ENCODE measurements at regions not wholly inside any gene's neighbourhood (a gene's known extent, or its start where the extent isn't known, plus 50 kb on each side); places are given as distances from the start of the nearest gene placed in this dataset.

- no peak for DNase-seq (ENCODE audit: low read depth)
- Histone ChIP-seq H3K4me3 (ENCODE audit: insufficient read depth, low read depth, low read length) (no peak overlapping the region), H4K20me1 (ENCODE audit: insufficient read depth, low read length) (no peaks in the 10 kb centered on the region), H3K4me1 (ENCODE audit: insufficient read depth, low read length) (no peaks in the 10 kb centered on the region), H3K4me2 (ENCODE audit: low read length) (no peak overlapping the region), H3K36me3 (ENCODE audit: insufficient read depth, low read length) (no peaks in the 10 kb centered on the region), H3K27ac (ENCODE audit: low read depth, low read length) (no peak overlapping the region), H3K27me3 (ENCODE audit: insufficient read depth, low read length) (no peaks in the 10 kb centered on the region), H3K9ac (ENCODE audit: low read length) (no peak overlapping the region), H2AFZ (ENCODE audit: low read depth, low read length) (no peak overlapping the region), H3K9me3 (ENCODE audit: insufficient read depth, low read depth, low read length) (no peaks in the 10 kb centered on the region), H3K79me2 (ENCODE audit: insufficient read depth, low read length) (no peaks in the 10 kb centered on the region)
- TF ChIP-seq EZH2 (IDR thresholded peaks at IDR 0.05; ENCODE audit: insufficient read depth, low read length): no peak
- TF ChIP-seq, protein P1, sequence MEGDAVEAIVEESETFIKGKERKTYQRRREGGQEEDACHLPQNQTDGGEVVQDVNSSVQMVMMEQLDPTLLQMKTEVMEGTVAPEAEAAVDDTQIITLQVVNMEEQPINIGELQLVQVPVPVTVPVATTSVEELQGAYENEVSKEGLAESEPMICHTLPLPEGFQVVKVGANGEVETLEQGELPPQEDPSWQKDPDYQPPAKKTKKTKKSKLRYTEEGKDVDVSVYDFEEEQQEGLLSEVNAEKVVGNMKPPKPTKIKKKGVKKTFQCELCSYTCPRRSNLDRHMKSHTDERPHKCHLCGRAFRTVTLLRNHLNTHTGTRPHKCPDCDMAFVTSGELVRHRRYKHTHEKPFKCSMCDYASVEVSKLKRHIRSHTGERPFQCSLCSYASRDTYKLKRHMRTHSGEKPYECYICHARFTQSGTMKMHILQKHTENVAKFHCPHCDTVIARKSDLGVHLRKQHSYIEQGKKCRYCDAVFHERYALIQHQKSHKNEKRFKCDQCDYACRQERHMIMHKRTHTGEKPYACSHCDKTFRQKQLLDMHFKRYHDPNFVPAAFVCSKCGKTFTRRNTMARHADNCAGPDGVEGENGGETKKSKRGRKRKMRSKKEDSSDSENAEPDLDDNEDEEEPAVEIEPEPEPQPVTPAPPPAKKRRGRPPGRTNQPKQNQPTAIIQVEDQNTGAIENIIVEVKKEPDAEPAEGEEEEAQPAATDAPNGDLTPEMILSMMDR (IDR thresholded peaks at IDR 0.05; ENCODE audit: insufficient read depth, low read depth, low read length): no peak
- FAIRE-seq: no peak
- Mint-ChIP-seq H3K36me3 (ENCODE audit: low read depth, unreplicated experiment) (no peaks in the 10 kb centered on the region), H3K27ac (ENCODE audit: unreplicated experiment) (no peak overlapping the region), H3K27me3 (ENCODE audit: low read depth, unreplicated experiment) (no peaks in the 10 kb centered on the region), H3K4me3 (ENCODE audit: unreplicated experiment) (no peak overlapping the region), H3K9me3 (ENCODE audit: unreplicated experiment) (peaks cover 2% of the 10 kb centered on the region), H3K4me1 (ENCODE audit: low read depth, unreplicated experiment) (peaks cover 3% of the 10 kb centered on the region)
Measured at GRCh38 chr6:164276211-164276610, 861.7 kb downstream of the QKI start.

GRCh38 chr6:164275773-164276172 is 861.3 kb downstream of the QKI start:
- Histone ChIP-seq H3K79me2 (ENCODE audit: insufficient read depth, low read length) (no peaks in the 10 kb centered on the region), H3K4me3 (ENCODE audit: insufficient read depth, low read depth, low read length) (no peak overlapping the region), H3K9ac (ENCODE audit: low read length) (no peak overlapping the region), H3K27ac (ENCODE audit: low read depth, low read length) (no peak overlapping the region), H3K9me3 (ENCODE audit: insufficient read depth, low read depth, low read length) (no peaks in the 10 kb centered on the region), H3K36me3 (ENCODE audit: insufficient read depth, low read length) (no peaks in the 10 kb centered on the region), H2AFZ (ENCODE audit: low read depth, low read length) (no peak overlapping the region), H3K4me2 (ENCODE audit: low read length) (no peak overlapping the region), H3K27me3 (ENCODE audit: insufficient read depth, low read length) (no peaks in the 10 kb centered on the region), H3K4me1 (ENCODE audit: insufficient read depth, low read length) (no peaks in the 10 kb centered on the region), H4K20me1 (ENCODE audit: insufficient read depth, low read length) (no peaks in the 10 kb centered on the region)
- DNase-seq (ENCODE audit: low read depth) (no peak), FAIRE-seq (no peak)
- H3K9me3 Mint-ChIP-seq (ENCODE audit: unreplicated experiment): peaks cover 2% of the 10 kb centered on the region
- H3K27me3 Mint-ChIP-seq (ENCODE audit: low read depth, unreplicated experiment): no peaks in the 10 kb centered on the region
- no peaks in the 10 kb centered on the region for H3K36me3 Mint-ChIP-seq (ENCODE audit: low read depth, unreplicated experiment)
- H3K4me1 Mint-ChIP-seq (ENCODE audit: low read depth, unreplicated experiment): peaks cover 3% of the 10 kb centered on the region
- H3K4me3 Mint-ChIP-seq (ENCODE audit: unreplicated experiment): no peak overlapping the region
- TF ChIP-seq, protein P1 (IDR thresholded peaks at IDR 0.05; ENCODE audit: insufficient read depth, low read depth, low read length): no peak
- no peak for TF ChIP-seq EZH2 (IDR thresholded peaks at IDR 0.05; ENCODE audit: insufficient read depth, low read length)
- H3K27ac Mint-ChIP-seq (ENCODE audit: unreplicated experiment): no peak overlapping the region

- Histone ChIP-seq H3K4me2 (ENCODE audit: low read length) (no peak overlapping the region), H4K20me1 (ENCODE audit: insufficient read depth, low read length) (no peaks in the 10 kb centered on the region), H3K4me1 (ENCODE audit: insufficient read depth, low read length) (no peaks in the 10 kb centered on the region), H3K4me3 (ENCODE audit: insufficient read depth, low read depth, low read length) (no peak overlapping the region), H2AFZ (ENCODE audit: low read depth, low read length) (no peak overlapping the region), H3K27ac (ENCODE audit: low read depth, low read length) (no peak overlapping the region), H3K27me3 (ENCODE audit: insufficient read depth, low read length) (no peaks in the 10 kb centered on the region), H3K9me3 (ENCODE audit: insufficient read depth, low read depth, low read length) (no peaks in the 10 kb centered on the region), H3K9ac (ENCODE audit: low read length) (no peak overlapping the region), H3K79me2 (ENCODE audit: insufficient read depth, low read length) (no peaks in the 10 kb centered on the region), H3K36me3 (ENCODE audit: insufficient read depth, low read length) (no peaks in the 10 kb centered on the region)
- Mint-ChIP-seq H3K36me3 (ENCODE audit: low read depth, unreplicated experiment) (no peaks in the 10 kb centered on the region), H3K9me3 (ENCODE audit: unreplicated experiment) (peaks cover 1% of the 10 kb centered on the region), H3K27me3 (ENCODE audit: low read depth, unreplicated experiment) (no peaks in the 10 kb centered on the region), H3K4me1 (ENCODE audit: low read depth, unreplicated experiment) (peaks cover 3% of the 10 kb centered on the region), H3K27ac (ENCODE audit: unreplicated experiment) (no peak overlapping the region), H3K4me3 (ENCODE audit: unreplicated experiment) (no peak overlapping the region)
- no peak for TF ChIP-seq EZH2 (IDR thresholded peaks at IDR 0.05; ENCODE audit: insufficient read depth, low read length)
- TF ChIP-seq, protein P1 (IDR thresholded peaks at IDR 0.05; ENCODE audit: insufficient read depth, low read depth, low read length): no peak
- FAIRE-seq (no peak), DNase-seq (ENCODE audit: low read depth) (no peak)
Measured at GRCh38 chr6:164274493-164274892, 860.0 kb downstream of the QKI start.
